ENCODE measurements at regions not wholly inside any gene's neighbourhood (a gene's known extent, or its start where the extent isn't known, plus 50 kb on each side); places are given as distances from the start of the nearest gene placed in this dataset.

DNA sequence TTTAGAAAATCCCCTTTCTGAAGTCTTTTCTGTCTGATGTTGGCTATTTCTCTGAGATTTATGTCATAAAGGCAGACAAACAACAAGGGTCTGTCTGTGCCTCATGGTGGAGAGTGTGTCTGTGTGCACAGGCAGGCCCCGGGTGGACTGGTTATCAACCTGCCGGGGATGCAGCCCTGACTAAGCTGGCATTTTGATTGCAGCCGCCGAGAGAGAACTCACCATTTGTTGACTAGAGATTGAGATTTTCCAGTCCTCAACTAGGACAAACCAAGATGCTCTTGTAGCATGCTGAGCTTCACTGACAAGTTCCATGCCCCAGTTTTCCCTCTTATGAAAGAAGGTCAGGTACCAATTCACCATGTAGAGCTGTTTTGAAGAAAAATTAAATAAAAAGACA is 363.6 kb upstream of the CNR1 start:
- TF ChIP-seq, protein P1, sequence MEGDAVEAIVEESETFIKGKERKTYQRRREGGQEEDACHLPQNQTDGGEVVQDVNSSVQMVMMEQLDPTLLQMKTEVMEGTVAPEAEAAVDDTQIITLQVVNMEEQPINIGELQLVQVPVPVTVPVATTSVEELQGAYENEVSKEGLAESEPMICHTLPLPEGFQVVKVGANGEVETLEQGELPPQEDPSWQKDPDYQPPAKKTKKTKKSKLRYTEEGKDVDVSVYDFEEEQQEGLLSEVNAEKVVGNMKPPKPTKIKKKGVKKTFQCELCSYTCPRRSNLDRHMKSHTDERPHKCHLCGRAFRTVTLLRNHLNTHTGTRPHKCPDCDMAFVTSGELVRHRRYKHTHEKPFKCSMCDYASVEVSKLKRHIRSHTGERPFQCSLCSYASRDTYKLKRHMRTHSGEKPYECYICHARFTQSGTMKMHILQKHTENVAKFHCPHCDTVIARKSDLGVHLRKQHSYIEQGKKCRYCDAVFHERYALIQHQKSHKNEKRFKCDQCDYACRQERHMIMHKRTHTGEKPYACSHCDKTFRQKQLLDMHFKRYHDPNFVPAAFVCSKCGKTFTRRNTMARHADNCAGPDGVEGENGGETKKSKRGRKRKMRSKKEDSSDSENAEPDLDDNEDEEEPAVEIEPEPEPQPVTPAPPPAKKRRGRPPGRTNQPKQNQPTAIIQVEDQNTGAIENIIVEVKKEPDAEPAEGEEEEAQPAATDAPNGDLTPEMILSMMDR (IDR thresholded peaks at IDR 0.05 in 4 of 5, conservative IDR thresholded peaks at IDR 0.05 in 1 of 5) = no peak
- TF ChIP-seq POLR2A (IDR thresholded peaks at IDR 0.05) = no peak

All from gastrocnemius medialis (tissue), 4 donors.